ENCODE measurements at regions not wholly inside any gene's neighbourhood (a gene's known extent, or its start where the extent isn't known, plus 50 kb on each side); places are given as distances from the start of the nearest gene placed in this dataset.

DNA sequence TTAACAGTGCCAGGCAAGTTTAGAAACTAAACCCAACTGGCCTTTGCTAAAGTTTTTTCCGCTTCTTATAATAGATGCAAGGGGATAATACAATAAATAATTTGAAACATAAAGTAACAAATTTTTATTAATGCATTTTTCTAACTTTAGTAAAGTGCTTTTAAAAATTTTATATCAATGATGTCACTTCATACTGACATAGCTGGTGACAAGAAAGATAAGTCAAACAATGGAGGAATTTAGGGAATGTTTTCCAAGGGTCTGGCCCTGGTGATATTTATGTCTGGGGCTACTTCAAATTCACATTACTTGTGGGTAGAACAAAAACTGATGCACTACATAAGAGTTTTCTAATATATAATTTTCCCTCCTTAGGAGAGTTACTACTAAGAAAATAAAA lies 61.2 kb upstream of the CBLN2 start:
- intact Hi-C loops (cut with micrococcal nuclease; ENCODE audit: unreplicated experiment) = no loop called here
- ChIA-PET CTCF (no interaction called here), POLR2A (ENCODE audit: low non-redundant PET) (no interaction called here)
- no peak for DNase-seq (ENCODE audit: low spot score)
- no TSS peak for BruUV-seq (replicated peaks)
- H3K4me3 ChIP-seq (ENCODE audit: low read depth, low read length, poor library complexity, severe bottlenecking) = no peak overlapping the region
- H3K4me1 ChIP-seq (ENCODE audit: insufficient read depth, low read length, poor library complexity, severe bottlenecking) = no peaks in the 10 kb centered on the region
- no peaks in the 10 kb centered on the region for H3K36me3 ChIP-seq (ENCODE audit: insufficient read depth, low read length, poor library complexity, severe bottlenecking)
- no peaks in the 10 kb centered on the region for H3K27me3 ChIP-seq (replicated peaks; ENCODE audit: insufficient read depth, low read depth, low read length, poor library complexity)
- TF ChIP-seq, protein P1, sequence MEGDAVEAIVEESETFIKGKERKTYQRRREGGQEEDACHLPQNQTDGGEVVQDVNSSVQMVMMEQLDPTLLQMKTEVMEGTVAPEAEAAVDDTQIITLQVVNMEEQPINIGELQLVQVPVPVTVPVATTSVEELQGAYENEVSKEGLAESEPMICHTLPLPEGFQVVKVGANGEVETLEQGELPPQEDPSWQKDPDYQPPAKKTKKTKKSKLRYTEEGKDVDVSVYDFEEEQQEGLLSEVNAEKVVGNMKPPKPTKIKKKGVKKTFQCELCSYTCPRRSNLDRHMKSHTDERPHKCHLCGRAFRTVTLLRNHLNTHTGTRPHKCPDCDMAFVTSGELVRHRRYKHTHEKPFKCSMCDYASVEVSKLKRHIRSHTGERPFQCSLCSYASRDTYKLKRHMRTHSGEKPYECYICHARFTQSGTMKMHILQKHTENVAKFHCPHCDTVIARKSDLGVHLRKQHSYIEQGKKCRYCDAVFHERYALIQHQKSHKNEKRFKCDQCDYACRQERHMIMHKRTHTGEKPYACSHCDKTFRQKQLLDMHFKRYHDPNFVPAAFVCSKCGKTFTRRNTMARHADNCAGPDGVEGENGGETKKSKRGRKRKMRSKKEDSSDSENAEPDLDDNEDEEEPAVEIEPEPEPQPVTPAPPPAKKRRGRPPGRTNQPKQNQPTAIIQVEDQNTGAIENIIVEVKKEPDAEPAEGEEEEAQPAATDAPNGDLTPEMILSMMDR (conservative IDR thresholded peaks at IDR 0.05; ENCODE audit: low read depth, low read length) = no peak
- TF ChIP-seq EZH2 (IDR thresholded peaks at IDR 0.05; ENCODE audit: borderline replicate concordance, low read depth, low read length, poor library complexity, severe bottlenecking) = no peak
- no peaks in the 10 kb centered on the region for H3K9me3 ChIP-seq (ENCODE audit: low read depth, low read length, poor library complexity, severe bottlenecking)
- no peak overlapping the region for H3K27ac ChIP-seq (ENCODE audit: low read depth, low read length, poor library complexity, severe bottlenecking)

DNA sequence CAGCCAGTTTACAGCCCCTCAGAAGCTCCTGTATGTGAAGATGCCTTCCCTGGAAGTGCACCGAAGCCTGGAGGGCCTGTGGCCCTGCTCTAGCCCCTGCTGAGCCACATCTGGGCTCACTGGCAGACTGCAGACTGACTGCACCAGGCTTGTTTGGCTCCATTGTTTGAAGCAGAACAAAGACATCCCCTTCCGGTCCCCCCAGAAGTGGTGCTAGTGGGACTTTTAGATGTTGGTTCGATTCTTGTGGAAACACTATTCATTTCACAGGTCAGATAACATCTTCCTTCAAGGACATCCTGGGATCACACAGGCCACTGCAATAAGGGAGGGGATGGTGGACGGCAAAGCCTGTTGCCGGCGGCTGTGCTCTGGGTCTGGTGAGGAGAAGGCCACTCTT lies 57.8 kb upstream of the CBLN2 start:
- H3K36me3 ChIP-seq (ENCODE audit: insufficient read depth, low read length, poor library complexity, severe bottlenecking) = no peaks in the 10 kb centered on the region
- no peak overlapping the region for H3K27ac ChIP-seq (ENCODE audit: low read depth, low read length, poor library complexity, severe bottlenecking)
- no peaks in the 10 kb centered on the region for H3K27me3 ChIP-seq (replicated peaks; ENCODE audit: insufficient read depth, low read depth, low read length, poor library complexity)
- H3K9me3 ChIP-seq (ENCODE audit: low read depth, low read length, poor library complexity, severe bottlenecking) = no peaks in the 10 kb centered on the region
- H3K4me1 ChIP-seq (ENCODE audit: insufficient read depth, low read length, poor library complexity, severe bottlenecking) = no peaks in the 10 kb centered on the region
- DNase-seq (ENCODE audit: low spot score) = no peak
- TF ChIP-seq EZH2 (IDR thresholded peaks at IDR 0.05; ENCODE audit: borderline replicate concordance, low read depth, low read length, poor library complexity, severe bottlenecking) = no peak
- TF ChIP-seq, protein P1 (conservative IDR thresholded peaks at IDR 0.05; ENCODE audit: low read depth, low read length) = no peak
- ChIA-PET CTCF (no interaction called here), POLR2A (ENCODE audit: low non-redundant PET) (no interaction called here)
- H3K4me3 ChIP-seq (ENCODE audit: low read depth, low read length, poor library complexity, severe bottlenecking) = no peak overlapping the region
- BruUV-seq (replicated peaks) = no TSS peak
- intact Hi-C loops (cut with micrococcal nuclease; ENCODE audit: unreplicated experiment) = no loop called here

- no peak overlapping the region for H3K27ac ChIP-seq (ENCODE audit: low read depth, low read length, poor library complexity, severe bottlenecking)
- intact Hi-C loops (cut with micrococcal nuclease; ENCODE audit: unreplicated experiment) = no loop called here
- no peaks in the 10 kb centered on the region for H3K4me1 ChIP-seq (ENCODE audit: insufficient read depth, low read length, poor library complexity, severe bottlenecking)
- CTCF ChIA-PET = no interaction called here
- no peak for DNase-seq (ENCODE audit: low spot score)
- no peak for TF ChIP-seq EZH2 (IDR thresholded peaks at IDR 0.05; ENCODE audit: borderline replicate concordance, low read depth, low read length, poor library complexity, severe bottlenecking)
- TF ChIP-seq, protein P1 (conservative IDR thresholded peaks at IDR 0.05; ENCODE audit: low read depth, low read length) = no peak
- POLR2A ChIA-PET (ENCODE audit: low non-redundant PET) = no interaction called here
- H3K36me3 ChIP-seq (ENCODE audit: insufficient read depth, low read length, poor library complexity, severe bottlenecking) = no peaks in the 10 kb centered on the region
- no peaks in the 10 kb centered on the region for H3K9me3 ChIP-seq (ENCODE audit: low read depth, low read length, poor library complexity, severe bottlenecking)
- no peak overlapping the region for H3K4me3 ChIP-seq (ENCODE audit: low read depth, low read length, poor library complexity, severe bottlenecking)
- H3K27me3 ChIP-seq (replicated peaks; ENCODE audit: insufficient read depth, low read depth, low read length, poor library complexity) = no peaks in the 10 kb centered on the region
- BruUV-seq (replicated peaks) = no TSS peak
Measured at GRCh38 chr18:72601481-72601880, 57.3 kb upstream of the CBLN2 start.
